SK-N-SH (cell line): ENCODE measurements at regions not wholly inside any gene's neighbourhood (a gene's known extent, or its start where the extent isn't known, plus 50 kb on each side); places are given as distances from the start of the nearest gene placed in this dataset.

ENCODE experiments used
- CTCF ChIA-PET: fragments of 300-600, 350-600 bp; formaldehyde crosslinking; extraction: SDS; loops from one replicate; lab custom pipeline; 2021; lab: Yijun Ruan, JAX
- POLR2A ChIA-PET: fragments of 350-600 bp; sonication (Branson Sonifier 250); formaldehyde crosslinking; extraction: SDS; loops from one replicate; lab custom pipeline; 2020; ENCODE audit warnings: antibody characterized with exemption, inconsistent platforms; lab: Yijun Ruan, JAX
- DNase-seq: peaks from one replicate; pipeline ENCODE4 v3.0.0; 2012
- H2AFZ ChIP-seq: fragments of 200-600 bp; sonication (generic); 2 replicates; pipeline ENCODE4 v1.8.1; 2016; ENCODE audit warnings: antibody characterized with exemption, mild to moderate bottlenecking, low read depth
- H3F3A ChIP-seq: fragments of 200-600 bp; sonication (generic); replicated peaks from 2 replicates; pipeline ENCODE3; 2016; ENCODE audit warnings: antibody characterized with exemption, mild to moderate bottlenecking; ENCODE audit not compliant: insufficient read depth
- H3K27ac ChIP-seq, 2 experiments: fragments of 200-500 bp in 1 of 2; fragments of 200-600 bp in 1 of 2; sonication (Bioruptor generic) in 1 of 2; sonication (generic), shearing (Covaris generic) in 1 of 2; 2 replicates each; pipeline versions ENCODE4 v1.5.1 to v1.6.1; 2014 to 2016; ENCODE audit warnings: low read depth in 2 of 2, inconsistent platforms in 1 of 2, low read length in 1 of 2, mild to moderate bottlenecking in 1 of 2, mixed read lengths in 1 of 2
- H3K27me3 ChIP-seq: fragments of 200-600 bp; sonication (generic), shearing (Covaris generic); 2 replicates; pipeline ENCODE4 v1.6.1; 2016; ENCODE audit warnings: mixed run types; ENCODE audit not compliant: insufficient read depth
- H3K36me3 ChIP-seq, 2 experiments: fragments of 200-500 bp in 1 of 2; fragments of 200-600 bp in 1 of 2; sonication (Bioruptor generic) in 1 of 2; sonication (generic) in 1 of 2; replicated peaks in 1 of 2; 2 replicates each; pipeline versions ENCODE3 to v1.5.1; 2014 to 2016; ENCODE audit warnings: low read length in 1 of 2, mild to moderate bottlenecking in 1 of 2; ENCODE audit not compliant: insufficient read depth in 2 of 2, control insufficient read depth in 1 of 2
- H3K4me1 ChIP-seq, 2 experiments: fragments of 200-500 bp in 1 of 2; fragments of 200-600 bp in 1 of 2; sonication (Bioruptor generic) in 1 of 2; sonication (generic), shearing (Covaris generic) in 1 of 2; 2 replicates each; pipeline versions ENCODE4 v1.5.1 to v1.6.1; 2014 to 2016; ENCODE audit warnings: low read depth in 1 of 2, low read length in 1 of 2, mixed run types in 1 of 2; ENCODE audit not compliant: insufficient read depth in 2 of 2, control insufficient read depth in 1 of 2
- H3K4me2 ChIP-seq: fragments of 200-600 bp; sonication (generic), shearing (Covaris generic); 2 replicates; pipeline ENCODE4 v1.6.1; 2017; ENCODE audit warnings: mixed run types
- H3K4me3 ChIP-seq, 2 experiments: fragments of 200-500 bp in 1 of 2; fragments of 200-600 bp in 1 of 2; sonication (Bioruptor generic) in 1 of 2; sonication (generic), shearing (Covaris generic) in 1 of 2; 2 replicates each; pipeline versions ENCODE4 v1.5.1 to v1.8.1; 2014 to 2016; ENCODE audit warnings: low read depth in 2 of 2, inconsistent platforms in 1 of 2, low read length in 1 of 2, mild to moderate bottlenecking in 1 of 2, mixed read lengths in 1 of 2, moderate library complexity in 1 of 2
- H3K79me2 ChIP-seq: fragments of 200-600 bp; sonication (generic); 2 replicates; pipeline ENCODE4 v1.8.1; 2017; ENCODE audit warnings: mild to moderate bottlenecking; ENCODE audit not compliant: insufficient read depth
- H3K9ac ChIP-seq: fragments of 200-600 bp; sonication (generic); 2 replicates; pipeline ENCODE4 v1.6.1; 2017; ENCODE audit warnings: mixed run types
- H3K9me2 ChIP-seq: fragments of 200-600 bp; sonication (generic); 2 replicates; pipeline ENCODE4 v1.6.1; 2017; ENCODE audit warnings: mixed run types
- H3K9me3 ChIP-seq: fragments of 200-600 bp; sonication (generic); 2 replicates; pipeline ENCODE4 v1.6.1; 2017; ENCODE audit warnings: mixed run types, mild to moderate bottlenecking, moderate library complexity
- H4K20me1 ChIP-seq: fragments of 200-600 bp; sonication (generic); 2 replicates; pipeline ENCODE4 v1.6.1; 2017; ENCODE audit warnings: mild to moderate bottlenecking, mixed run types; ENCODE audit not compliant: insufficient read depth
- RAD21 ChIP-seq: IDR thresholded peaks from 2 replicates; pipeline ENCODE4 v1.6.1; 2012; ENCODE audit warnings: mild to moderate bottlenecking, low read length
- TAF1 ChIP-seq: IDR thresholded peaks from 2 replicates; pipeline ENCODE4 v1.6.1; 2012; ENCODE audit warnings: low read depth, mild to moderate bottlenecking, low read length, moderate library complexity, borderline replicate concordance
- TCF12 ChIP-seq: IDR thresholded peaks from 2 replicates; pipeline ENCODE4 v1.4.0; 2012
- YY1 ChIP-seq: IDR thresholded peaks from 2 replicates; pipeline ENCODE4 v1.4.0; 2012; ENCODE audit warnings: low read depth, mild to moderate bottlenecking
- WGBS: methylation state at CpG from one replicate; pipeline ENCODE4 v1.1.6; 2017; ENCODE audit warnings: low lambda C conversion rate; 5-methylcytosine and 5-hydroxymethylcytosine counted together
- TF ChIP-seq, protein P1 (sequence below): IDR thresholded peaks from 2 replicates; pipeline ENCODE4 v1.4.0; 2012; ENCODE audit warnings: low read depth
- TF ChIP-seq, protein P2 (sequence below): fragments of 150-350 bp; IDR thresholded peaks from 2 replicates; pipeline ENCODE4 v1.6.1; 2016; ENCODE audit warnings: mild to moderate bottlenecking, low read depth, low read length
- TF ChIP-seq, protein P3 (sequence below): IDR thresholded peaks from 2 replicates; pipeline ENCODE4 v1.4.0; 2012; ENCODE audit warnings: low read depth, borderline replicate concordance
- TF ChIP-seq, protein P4 (sequence below): IDR thresholded peaks from 2 replicates; pipeline ENCODE4 v1.4.0; 2012; ENCODE audit warnings: low read depth, borderline replicate concordance
- TF ChIP-seq, protein P5 (sequence below): fragments of 150-350 bp; IDR thresholded peaks from 2 replicates; pipeline ENCODE4 v1.6.1; 2017; ENCODE audit warnings: antibody characterized with exemption, low read length, low read depth, borderline replicate concordance
- TF ChIP-seq, protein P6 (sequence below): IDR thresholded peaks from 2 replicates; pipeline ENCODE4; 2012

DNA sequence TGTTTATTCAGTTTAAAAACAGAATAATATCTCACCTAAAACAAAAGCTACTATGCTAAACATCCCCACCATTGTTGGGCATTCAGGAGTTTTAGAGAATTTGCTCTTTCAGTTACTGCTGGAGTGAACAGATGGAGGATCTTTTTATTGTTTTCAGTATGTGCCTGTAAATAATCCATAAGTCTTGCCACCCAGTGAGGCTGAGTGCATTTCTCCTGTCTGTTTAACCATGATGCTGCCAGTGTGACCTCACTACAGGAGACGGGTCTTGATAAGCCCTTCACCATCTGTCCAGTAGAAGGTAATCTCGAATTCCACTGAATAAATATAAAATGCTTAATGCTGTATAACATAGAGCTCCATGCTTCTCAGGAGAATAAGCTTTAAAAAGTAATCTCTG, 430.9 kb downstream of the POM121L12 start:
- Histone ChIP-seq H3K9me2 (0 out of 2 replicates have a peak, but pooled peaks cover 3% of the 10 kb centered on the region), H3K9me3 (peaks cover 10% of the 10 kb centered on the region; the same call in 1 of the 2 replicates), H2AFZ (no peak overlapping the region), H3K9ac (no peak overlapping the region), H3F3A (no peaks in the 10 kb centered on the region), H3K79me2 (no peaks in the 10 kb centered on the region), H3K4me2 (no peak overlapping the region), H4K20me1 (no peaks in the 10 kb centered on the region), H3K4me3 (no peak overlapping the region), H3K27ac (no peak overlapping the region), H3K27me3 (no peaks in the 10 kb centered on the region), H3K36me3 (no peaks in the 10 kb centered on the region), H3K4me1 (peaks cover 0 to 2% of the 10 kb centered on the region in 2 experiments; a peak in 2 of 4 replicates)
- DNase-seq, result no peak
- 6% methylated on average over 2 of the region's 2 CpGs for WGBS
- POLR2A ChIA-PET, result no interaction called here
- TF ChIP-seq YY1, result no peak
- TF ChIP-seq RAD21, result no peak
- TF ChIP-seq, protein P1, sequence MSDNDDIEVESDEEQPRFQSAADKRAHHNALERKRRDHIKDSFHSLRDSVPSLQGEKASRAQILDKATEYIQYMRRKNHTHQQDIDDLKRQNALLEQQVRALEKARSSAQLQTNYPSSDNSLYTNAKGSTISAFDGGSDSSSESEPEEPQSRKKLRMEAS, result no peak
- TF ChIP-seq TCF12, result no peak
- TF ChIP-seq, protein P2, sequence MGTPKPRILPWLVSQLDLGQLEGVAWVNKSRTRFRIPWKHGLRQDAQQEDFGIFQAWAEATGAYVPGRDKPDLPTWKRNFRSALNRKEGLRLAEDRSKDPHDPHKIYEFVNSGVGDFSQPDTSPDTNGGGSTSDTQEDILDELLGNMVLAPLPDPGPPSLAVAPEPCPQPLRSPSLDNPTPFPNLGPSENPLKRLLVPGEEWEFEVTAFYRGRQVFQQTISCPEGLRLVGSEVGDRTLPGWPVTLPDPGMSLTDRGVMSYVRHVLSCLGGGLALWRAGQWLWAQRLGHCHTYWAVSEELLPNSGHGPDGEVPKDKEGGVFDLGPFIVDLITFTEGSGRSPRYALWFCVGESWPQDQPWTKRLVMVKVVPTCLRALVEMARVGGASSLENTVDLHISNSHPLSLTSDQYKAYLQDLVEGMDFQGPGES, result no peak
- TF ChIP-seq, protein P3, sequence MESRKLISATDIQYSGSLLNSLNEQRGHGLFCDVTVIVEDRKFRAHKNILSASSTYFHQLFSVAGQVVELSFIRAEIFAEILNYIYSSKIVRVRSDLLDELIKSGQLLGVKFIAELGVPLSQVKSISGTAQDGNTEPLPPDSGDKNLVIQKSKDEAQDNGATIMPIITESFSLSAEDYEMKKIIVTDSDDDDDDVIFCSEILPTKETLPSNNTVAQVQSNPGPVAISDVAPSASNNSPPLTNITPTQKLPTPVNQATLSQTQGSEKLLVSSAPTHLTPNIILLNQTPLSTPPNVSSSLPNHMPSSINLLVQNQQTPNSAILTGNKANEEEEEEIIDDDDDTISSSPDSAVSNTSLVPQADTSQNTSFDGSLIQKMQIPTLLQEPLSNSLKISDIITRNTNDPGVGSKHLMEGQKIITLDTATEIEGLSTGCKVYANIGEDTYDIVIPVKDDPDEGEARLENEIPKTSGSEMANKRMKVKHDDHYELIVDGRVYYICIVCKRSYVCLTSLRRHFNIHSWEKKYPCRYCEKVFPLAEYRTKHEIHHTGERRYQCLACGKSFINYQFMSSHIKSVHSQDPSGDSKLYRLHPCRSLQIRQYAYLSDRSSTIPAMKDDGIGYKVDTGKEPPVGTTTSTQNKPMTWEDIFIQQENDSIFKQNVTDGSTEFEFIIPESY, result no peak
- TF ChIP-seq, protein P4, sequence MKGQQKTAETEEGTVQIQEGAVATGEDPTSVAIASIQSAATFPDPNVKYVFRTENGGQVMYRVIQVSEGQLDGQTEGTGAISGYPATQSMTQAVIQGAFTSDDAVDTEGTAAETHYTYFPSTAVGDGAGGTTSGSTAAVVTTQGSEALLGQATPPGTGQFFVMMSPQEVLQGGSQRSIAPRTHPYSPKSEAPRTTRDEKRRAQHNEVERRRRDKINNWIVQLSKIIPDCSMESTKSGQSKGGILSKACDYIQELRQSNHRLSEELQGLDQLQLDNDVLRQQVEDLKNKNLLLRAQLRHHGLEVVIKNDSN, result no peak
- TF ChIP-seq TAF1, result no peak
- TF ChIP-seq, protein P5, sequence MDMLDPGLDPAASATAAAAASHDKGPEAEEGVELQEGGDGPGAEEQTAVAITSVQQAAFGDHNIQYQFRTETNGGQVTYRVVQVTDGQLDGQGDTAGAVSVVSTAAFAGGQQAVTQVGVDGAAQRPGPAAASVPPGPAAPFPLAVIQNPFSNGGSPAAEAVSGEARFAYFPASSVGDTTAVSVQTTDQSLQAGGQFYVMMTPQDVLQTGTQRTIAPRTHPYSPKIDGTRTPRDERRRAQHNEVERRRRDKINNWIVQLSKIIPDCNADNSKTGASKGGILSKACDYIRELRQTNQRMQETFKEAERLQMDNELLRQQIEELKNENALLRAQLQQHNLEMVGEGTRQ, result no peak
- TF ChIP-seq, protein P6, sequence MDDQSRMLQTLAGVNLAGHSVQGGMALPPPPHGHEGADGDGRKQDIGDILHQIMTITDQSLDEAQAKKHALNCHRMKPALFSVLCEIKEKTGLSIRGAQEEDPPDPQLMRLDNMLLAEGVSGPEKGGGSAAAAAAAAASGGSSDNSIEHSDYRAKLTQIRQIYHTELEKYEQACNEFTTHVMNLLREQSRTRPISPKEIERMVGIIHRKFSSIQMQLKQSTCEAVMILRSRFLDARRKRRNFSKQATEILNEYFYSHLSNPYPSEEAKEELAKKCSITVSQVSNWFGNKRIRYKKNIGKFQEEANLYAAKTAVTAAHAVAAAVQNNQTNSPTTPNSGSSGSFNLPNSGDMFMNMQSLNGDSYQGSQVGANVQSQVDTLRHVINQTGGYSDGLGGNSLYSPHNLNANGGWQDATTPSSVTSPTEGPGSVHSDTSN, result no peak
- CTCF ChIA-PET, result no interaction called here
